Hepatocyte (in vitro differentiated cells): ENCODE measurements at regions not wholly inside any gene's neighbourhood (a gene's known extent, or its start where the extent isn't known, plus 50 kb on each side); places are given as distances from the start of the nearest gene placed in this dataset.

Experiments used
- DNase-seq: peaks from one replicate; pipeline ENCODE4 v3.0.0-alpha.2; 2016; ENCODE audit warnings: low spot score
- H2AFZ ChIP-seq: fragments of 200-600 bp; sonication (generic); 2 replicates; pipeline ENCODE4 v1.6.0; 2016; ENCODE audit warnings: antibody characterized with exemption, mild to moderate bottlenecking
- H3K27ac ChIP-seq: fragments of 200-600 bp; sonication (generic); 2 replicates; pipeline ENCODE4 v1.5.1; 2016; ENCODE audit warnings: mild to moderate bottlenecking
- H3K27me3 ChIP-seq: fragments of 200-600 bp; sonication (generic); 2 replicates; pipeline ENCODE4 v1.6.1; 2016
- H3K36me3 ChIP-seq: fragments of 200-600 bp; sonication (generic); replicated peaks from 2 replicates; pipeline ENCODE4 v1.5.1; 2016; ENCODE audit warnings: low read depth; ENCODE audit not compliant: insufficient read depth
- H3K4me1 ChIP-seq: fragments of 200-600 bp; sonication (generic); 2 replicates; pipeline ENCODE4 v1.5.1; 2016; ENCODE audit warnings: mild to moderate bottlenecking, moderate library complexity; ENCODE audit not compliant: insufficient read depth
- H3K4me2 ChIP-seq: fragments of 200-600 bp; sonication (generic); 2 replicates; pipeline ENCODE4 v1.6.0; 2016
- H3K4me3 ChIP-seq: fragments of 200-600 bp; sonication (generic); 2 replicates; pipeline ENCODE4 v1.5.1; 2016; ENCODE audit warnings: mild to moderate bottlenecking
- H3K79me2 ChIP-seq: fragments of 200-600 bp; sonication (generic); 2 replicates; pipeline ENCODE4 v1.6.0; 2017; ENCODE audit warnings: mild to moderate bottlenecking
- H3K9me2 ChIP-seq: fragments of 200-600 bp; sonication (generic); replicated peaks from 2 replicates; pipeline ENCODE4 v1.6.0; 2017; ENCODE audit warnings: mild to moderate bottlenecking; ENCODE audit not compliant: insufficient read depth
- H3K9me3 ChIP-seq: fragments of 200-600 bp; sonication (generic); 2 replicates; pipeline ENCODE4 v1.5.1; 2016; ENCODE audit warnings: low read depth, mild to moderate bottlenecking
- H4K20me1 ChIP-seq: fragments of 200-600 bp; sonication (generic); 2 replicates; pipeline ENCODE4 v1.6.0; 2016; ENCODE audit warnings: mild to moderate bottlenecking; ENCODE audit not compliant: insufficient read depth, poor library complexity, severe bottlenecking
- EZH2 ChIP-seq: fragments of 200-600 bp; sonication (generic); IDR thresholded peaks from 2 replicates; pipeline ENCODE4 v1.6.1; 2016; ENCODE audit warnings: antibody characterized with exemption, mild to moderate bottlenecking, borderline replicate concordance
- EZH2phosphoT487 ChIP-seq: fragments of 200-600 bp; sonication (generic); IDR thresholded peaks from one replicate; pipeline ENCODE4 v1.6.1; 2018; ENCODE audit warnings: antibody characterized with exemption, mild to moderate bottlenecking, low read depth, moderate library complexity; ENCODE audit not compliant: unreplicated experiment, severe bottlenecking
- WGBS: methylation state at CpG from one replicate; pipeline ENCODE4 v1.1.6; 2016; ENCODE audit warnings: low lambda C conversion rate; ENCODE audit errors: missing lambda C conversion rate; 5-methylcytosine and 5-hydroxymethylcytosine counted together
- TF ChIP-seq, protein P1 (sequence below): fragments of 200-600 bp; sonication (generic); IDR thresholded peaks from 2 replicates; pipeline ENCODE4 v1.5.1; 2016; ENCODE audit warnings: antibody characterized with exemption, mild to moderate bottlenecking; ENCODE audit not compliant: poor library complexity

DNA sequence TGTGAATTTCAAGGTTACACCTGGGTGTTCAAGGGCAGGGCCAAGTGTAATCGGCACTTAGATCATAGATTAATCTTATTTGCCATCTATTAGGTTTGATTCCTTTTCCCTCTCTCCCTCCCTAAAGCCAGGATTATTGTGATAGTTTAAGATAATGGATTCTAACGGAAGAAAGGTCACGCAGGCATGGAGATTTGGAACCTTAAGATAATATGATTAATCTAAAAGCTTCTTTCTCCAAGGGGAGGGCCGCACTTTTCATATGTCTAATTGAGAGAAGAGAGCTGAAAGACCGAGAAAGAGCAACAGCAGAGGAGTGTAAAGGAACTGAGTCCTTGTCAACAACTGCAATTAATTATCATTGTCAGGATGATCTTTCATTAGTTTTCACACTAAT lies 858.8 kb upstream of the NR2F2 start:
- no peaks in the 10 kb centered on the region for H3K4me1 ChIP-seq
- H2AFZ ChIP-seq = no peak overlapping the region
- no peak for DNase-seq
- H3K36me3 ChIP-seq = no peaks in the 10 kb centered on the region
- H3K79me2 ChIP-seq = no peaks in the 10 kb centered on the region
- no peak overlapping the region for H3K27ac ChIP-seq
- TF ChIP-seq EZH2 (no peak), EZH2phosphoT487 (no peak)
- no peaks in the 10 kb centered on the region for H4K20me1 ChIP-seq
- no peaks in the 10 kb centered on the region for H3K27me3 ChIP-seq
- H3K9me3 ChIP-seq = no peaks in the 10 kb centered on the region
- H3K4me3 ChIP-seq = no peak overlapping the region
- 75% methylated on average over 5 of the region's 5 CpGs for WGBS
- H3K4me2 ChIP-seq = no peak overlapping the region
- no peaks in the 10 kb centered on the region for H3K9me2 ChIP-seq

DNA sequence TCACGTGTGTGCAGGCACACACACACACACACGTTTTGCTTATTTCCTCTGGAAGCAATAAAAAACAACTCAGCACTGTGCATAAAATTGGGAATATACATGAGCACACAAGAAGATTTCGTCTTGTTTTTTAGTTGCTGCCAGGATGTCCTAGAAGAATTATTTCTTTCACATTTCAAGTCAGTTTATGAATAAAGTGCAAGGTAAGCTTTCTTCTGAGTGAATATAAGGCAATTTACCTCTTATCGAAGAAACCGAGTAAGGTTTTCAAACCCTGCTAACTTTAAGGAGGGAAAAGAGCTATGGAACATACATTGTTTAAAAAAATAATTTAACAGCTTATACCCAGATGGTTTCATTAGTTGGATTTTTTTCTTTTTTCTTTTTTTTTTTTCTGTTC lies 855.4 kb upstream of the NR2F2 start:
- no peaks in the 10 kb centered on the region for H3K4me1 ChIP-seq
- no peaks in the 10 kb centered on the region for H3K27me3 ChIP-seq
- 83% methylated on average over 5 of the region's 5 CpGs for WGBS
- H3K9me2 ChIP-seq = no peaks in the 10 kb centered on the region
- no peak overlapping the region for H3K27ac ChIP-seq
- H3K9me3 ChIP-seq = no peaks in the 10 kb centered on the region
- no peaks in the 10 kb centered on the region for H3K36me3 ChIP-seq
- H3K4me3 ChIP-seq = no peak overlapping the region
- H3K4me2 ChIP-seq = no peak overlapping the region
- no peak for TF ChIP-seq EZH2
- TF ChIP-seq, protein P1, sequence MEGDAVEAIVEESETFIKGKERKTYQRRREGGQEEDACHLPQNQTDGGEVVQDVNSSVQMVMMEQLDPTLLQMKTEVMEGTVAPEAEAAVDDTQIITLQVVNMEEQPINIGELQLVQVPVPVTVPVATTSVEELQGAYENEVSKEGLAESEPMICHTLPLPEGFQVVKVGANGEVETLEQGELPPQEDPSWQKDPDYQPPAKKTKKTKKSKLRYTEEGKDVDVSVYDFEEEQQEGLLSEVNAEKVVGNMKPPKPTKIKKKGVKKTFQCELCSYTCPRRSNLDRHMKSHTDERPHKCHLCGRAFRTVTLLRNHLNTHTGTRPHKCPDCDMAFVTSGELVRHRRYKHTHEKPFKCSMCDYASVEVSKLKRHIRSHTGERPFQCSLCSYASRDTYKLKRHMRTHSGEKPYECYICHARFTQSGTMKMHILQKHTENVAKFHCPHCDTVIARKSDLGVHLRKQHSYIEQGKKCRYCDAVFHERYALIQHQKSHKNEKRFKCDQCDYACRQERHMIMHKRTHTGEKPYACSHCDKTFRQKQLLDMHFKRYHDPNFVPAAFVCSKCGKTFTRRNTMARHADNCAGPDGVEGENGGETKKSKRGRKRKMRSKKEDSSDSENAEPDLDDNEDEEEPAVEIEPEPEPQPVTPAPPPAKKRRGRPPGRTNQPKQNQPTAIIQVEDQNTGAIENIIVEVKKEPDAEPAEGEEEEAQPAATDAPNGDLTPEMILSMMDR = no peak
- no peak for TF ChIP-seq EZH2phosphoT487
- H3K79me2 ChIP-seq = no peaks in the 10 kb centered on the region
- DNase-seq = no peak
- H4K20me1 ChIP-seq = no peaks in the 10 kb centered on the region
- no peak overlapping the region for H2AFZ ChIP-seq

DNA sequence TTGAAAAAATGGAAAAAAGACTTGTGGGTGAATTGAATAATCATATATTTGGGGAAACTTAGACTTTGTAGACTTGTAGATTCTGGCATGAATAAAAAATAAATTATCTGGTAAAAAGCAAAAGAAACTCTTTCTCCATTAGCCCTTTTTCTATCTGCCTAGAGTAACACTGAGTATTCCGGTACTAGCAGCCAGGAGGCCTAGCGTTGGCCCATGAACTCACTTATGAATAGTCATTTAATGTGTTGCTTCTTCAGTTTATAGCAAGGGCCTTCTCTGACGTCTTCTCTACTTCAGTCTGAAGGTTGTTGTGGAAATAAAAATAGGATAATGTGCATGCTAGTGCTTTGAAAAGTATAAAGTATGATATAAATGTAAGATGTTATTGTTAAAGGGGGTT lies 851.2 kb upstream of the NR2F2 start:
- Histone ChIP-seq H3K36me3 (no peaks in the 10 kb centered on the region), H3K4me3 (no peak overlapping the region), H3K4me2 (no peak overlapping the region), H4K20me1 (no peaks in the 10 kb centered on the region), H2AFZ (no peak overlapping the region), H3K9me3 (no peaks in the 10 kb centered on the region), H3K27ac (no peak overlapping the region), H3K27me3 (no peaks in the 10 kb centered on the region), H3K9me2 (no peaks in the 10 kb centered on the region), H3K79me2 (no peaks in the 10 kb centered on the region), H3K4me1 (no peaks in the 10 kb centered on the region)
- no peak for DNase-seq
- 81% methylated on average over 3 of the region's 3 CpGs for WGBS
- no peak for TF ChIP-seq EZH2phosphoT487
- TF ChIP-seq EZH2 = no peak
- TF ChIP-seq, protein P1 = no peak

DNA sequence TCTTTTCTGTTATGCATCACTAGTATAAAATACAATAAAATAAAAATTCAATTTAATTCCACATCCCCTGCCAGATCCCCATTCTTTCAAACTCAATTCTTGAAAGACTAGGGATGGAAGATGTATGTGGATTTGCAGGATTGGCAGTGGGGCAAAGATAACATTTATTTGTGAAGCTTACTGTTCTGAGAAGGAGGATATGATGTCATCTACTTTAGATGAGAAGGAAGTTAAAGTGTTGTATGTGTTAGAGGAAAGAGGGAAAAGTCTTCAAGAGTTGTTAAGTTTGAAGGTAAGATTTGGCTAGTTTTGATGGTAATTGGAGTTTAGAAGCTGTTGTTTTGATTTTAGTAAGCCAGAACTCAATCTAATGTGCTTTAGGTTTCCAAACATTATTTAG lies 845.1 kb upstream of the NR2F2 start:
- H2AFZ ChIP-seq = no peak overlapping the region
- no peak overlapping the region for H3K27ac ChIP-seq
- H3K79me2 ChIP-seq = no peaks in the 10 kb centered on the region
- DNase-seq = no peak
- H3K27me3 ChIP-seq = no peaks in the 10 kb centered on the region
- H3K4me1 ChIP-seq = no peaks in the 10 kb centered on the region
- H3K36me3 ChIP-seq = no peaks in the 10 kb centered on the region
- H3K4me2 ChIP-seq = no peak overlapping the region
- no peaks in the 10 kb centered on the region for H4K20me1 ChIP-seq
- no peaks in the 10 kb centered on the region for H3K9me3 ChIP-seq
- TF ChIP-seq EZH2 (no peak), EZH2phosphoT487 (no peak)
- TF ChIP-seq, protein P1 = no peak
- no peaks in the 10 kb centered on the region for H3K9me2 ChIP-seq
- H3K4me3 ChIP-seq = no peak overlapping the region
